ENCODE measurements at regions not wholly inside any gene's neighbourhood (a gene's known extent, or its start where the extent isn't known, plus 50 kb on each side); places are given as distances from the start of the nearest gene placed in this dataset.

DNA sequence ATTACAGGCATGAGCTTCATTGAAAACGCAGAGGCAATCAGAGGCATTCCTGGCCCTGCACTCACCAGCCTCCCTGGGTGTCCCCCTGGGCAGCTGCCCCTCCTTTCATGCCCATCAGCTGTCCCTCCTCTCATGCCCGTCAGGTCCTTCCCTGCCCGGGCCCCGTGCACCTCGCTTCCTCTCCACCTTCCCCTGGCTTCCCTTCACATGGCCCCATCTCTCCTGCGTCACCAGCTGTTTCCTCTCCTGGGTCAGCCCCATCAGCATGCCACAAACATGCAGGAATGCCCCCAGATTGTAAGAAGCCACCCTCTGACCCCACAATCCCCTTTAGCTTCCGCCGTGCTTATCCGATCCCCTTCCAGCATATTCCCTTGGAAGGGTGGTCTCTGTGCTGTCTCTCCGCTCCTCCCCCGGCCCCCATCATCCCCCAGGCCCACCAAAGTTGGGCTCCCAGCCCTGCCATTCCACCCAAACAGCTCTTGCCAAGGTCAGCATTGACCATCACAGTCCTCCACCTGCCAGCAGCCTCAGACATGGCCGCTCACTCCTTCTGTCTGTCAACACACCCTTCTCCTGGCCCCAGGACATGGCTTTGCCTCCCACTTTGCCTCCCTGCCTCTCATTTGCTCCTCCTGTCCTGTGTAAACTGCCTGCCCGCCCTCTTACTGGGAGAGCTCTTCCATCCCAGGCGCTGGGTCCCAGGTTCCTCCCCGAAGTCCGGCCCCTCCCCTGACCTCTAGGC is 98.6 kb upstream of the IER5L start:
- intact Hi-C loops (cut with DNase I; ENCODE audit: low total_unique reads), result no loop called here
- TF ChIP-seq POLR2A (IDR thresholded peaks at IDR 0.05) (no peak), CTCF (IDR thresholded peaks at IDR 0.05 in 4 of 5, conservative IDR thresholded peaks at IDR 0.05 in 1 of 5) (no peak)
- DNase-seq, result no peak

DNA sequence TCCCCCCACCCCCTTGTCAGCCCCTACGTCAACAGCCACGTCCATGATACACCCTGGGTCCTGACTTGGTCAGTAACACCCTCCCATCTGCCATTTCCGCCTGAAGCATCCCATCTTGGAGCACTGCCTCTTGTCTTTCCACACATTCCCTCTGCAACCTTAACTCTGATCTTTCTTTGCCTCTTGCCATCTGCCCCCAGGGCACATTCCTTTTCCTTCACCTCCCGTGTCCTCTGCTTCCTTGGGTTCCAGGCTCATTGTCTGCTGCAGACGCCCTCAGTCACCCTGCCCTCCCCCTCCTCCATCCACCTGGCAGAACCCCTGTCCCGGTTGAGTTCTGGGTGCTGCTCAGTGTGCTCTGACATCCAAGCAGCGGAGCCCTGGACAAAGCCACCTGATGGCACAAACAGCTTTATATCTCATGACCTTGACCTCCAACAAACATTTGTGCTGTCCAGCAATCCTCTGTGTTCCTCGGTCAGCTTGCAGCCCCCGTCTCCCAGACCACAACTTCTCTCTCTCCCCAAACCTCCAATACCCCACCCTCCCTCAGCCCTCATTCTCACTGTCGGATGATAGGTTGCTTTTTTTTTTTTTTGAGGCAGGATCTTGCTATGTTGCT is 97.7 kb upstream of the IER5L start:
- H3K27me3 ChIP-seq, result peaks cover 0 to 5% (median 0%) of the 10 kb centered on the region in 3 donors
- TF ChIP-seq CTCF (IDR thresholded peaks at IDR 0.05 in 4 of 5, conservative IDR thresholded peaks at IDR 0.05 in 1 of 5) (no peak), POLR2A (IDR thresholded peaks at IDR 0.05) (no peak)
- intact Hi-C loops (cut with DNase I; ENCODE audit: low total_unique reads), result no loop called here
- no peak for DNase-seq
- H3K36me3 ChIP-seq, result no peaks in the 10 kb centered on the region
- no peak overlapping the region for H3K4me3 ChIP-seq
- in situ Hi-C loops (cut with MboI; ENCODE audit: low sequenced_read_pairs in 4 of 4), result no loop called here
- no peaks in the 10 kb centered on the region for H3K4me1 ChIP-seq
- ATAC-seq, result no peak
- no peaks in the 10 kb centered on the region for H3K9me3 ChIP-seq
- no peak overlapping the region for H3K27ac ChIP-seq

More for the DNA sequence above, 98.6 kb upstream of the IER5L start:
- no peak for ATAC-seq
- Histone ChIP-seq H3K4me1 (no peaks in the 10 kb centered on the region), H3K27me3 (peaks cover 0 to 5% (median 0%) of the 10 kb centered on the region in 3 donors), H3K36me3 (no peaks in the 10 kb centered on the region), H3K27ac (no peak overlapping the region), H3K9me3 (no peaks in the 10 kb centered on the region), H3K4me3 (no peak overlapping the region)
- in situ Hi-C loops (cut with MboI; ENCODE audit: low sequenced_read_pairs in 4 of 4), result no loop called here

- in situ Hi-C loops (cut with MboI; ENCODE audit: low sequenced_read_pairs in 4 of 4) (no loop called here), intact Hi-C loops (cut with DNase I; ENCODE audit: low total_unique reads) (no loop called here)
- no peaks in the 10 kb centered on the region for H3K4me1 ChIP-seq
- no peak overlapping the region for H3K4me3 ChIP-seq
- DNase-seq (no peak), ATAC-seq (no peak)
- no peak for TF ChIP-seq CTCF (IDR thresholded peaks at IDR 0.05 in 4 of 5, conservative IDR thresholded peaks at IDR 0.05 in 1 of 5)
- TF ChIP-seq POLR2A (IDR thresholded peaks at IDR 0.05), result no peak
- H3K27me3 ChIP-seq, result peaks cover 0 to 5% (median 0%) of the 10 kb centered on the region in 3 donors
- no peaks in the 10 kb centered on the region for H3K9me3 ChIP-seq
- no peaks in the 10 kb centered on the region for H3K36me3 ChIP-seq
- no peak overlapping the region for H3K27ac ChIP-seq
Observed at GRCh38 chr9:129273941-129274684, 96.1 kb upstream of the IER5L start.

DNA sequence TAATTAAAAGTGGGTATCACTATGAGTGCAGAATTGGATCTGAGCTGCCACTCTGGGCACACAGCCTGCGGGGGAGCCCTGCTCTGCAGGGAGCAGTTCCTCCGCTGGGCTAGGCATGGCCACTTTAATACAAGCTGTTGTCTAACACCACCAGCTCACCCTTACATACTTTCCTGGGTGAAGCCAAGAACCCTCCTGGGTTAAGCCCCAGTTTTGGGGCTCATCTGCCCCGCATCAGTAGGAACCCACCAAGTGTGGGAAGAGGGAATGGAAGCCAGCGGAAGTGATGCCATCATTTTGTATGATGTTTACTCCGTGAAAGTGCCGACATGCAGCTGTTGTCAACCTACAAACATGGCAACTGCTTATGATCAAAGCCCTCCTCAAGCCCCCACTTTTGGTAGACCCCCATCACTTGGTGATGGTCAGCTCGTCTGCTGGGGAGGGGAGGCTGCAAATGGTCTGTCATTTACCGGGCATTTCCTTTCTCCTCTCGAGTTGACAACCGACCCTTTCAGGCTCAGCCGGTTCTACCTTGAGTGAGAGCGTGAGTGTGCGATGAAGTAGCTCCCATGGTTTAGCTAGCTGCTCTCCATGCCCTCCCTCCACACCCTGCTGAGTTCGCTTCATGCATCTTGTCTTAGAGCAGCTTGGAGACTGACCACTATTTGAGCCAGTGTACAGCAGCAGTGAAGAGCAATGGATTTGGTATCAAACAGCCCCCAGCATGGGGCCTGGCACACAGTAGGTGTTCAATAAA is 95.3 kb upstream of the IER5L start:
- Histone ChIP-seq H3K4me3 (no peak overlapping the region), H3K36me3 (no peaks in the 10 kb centered on the region), H3K27me3 (peaks cover 0 to 5% (median 0%) of the 10 kb centered on the region in 3 donors), H3K4me1 (no peaks in the 10 kb centered on the region), H3K27ac (no peak overlapping the region), H3K9me3 (no peaks in the 10 kb centered on the region)
- in situ Hi-C loops (cut with MboI; ENCODE audit: low sequenced_read_pairs in 4 of 4), result no loop called here
- TF ChIP-seq POLR2A (IDR thresholded peaks at IDR 0.05) (no peak), CTCF (IDR thresholded peaks at IDR 0.05 in 4 of 5, conservative IDR thresholded peaks at IDR 0.05 in 1 of 5) (no peak)
- no peak for DNase-seq
- no peak for ATAC-seq
- intact Hi-C loops (cut with DNase I; ENCODE audit: low total_unique reads), result no loop called here
